ENCODE measurements at regions not wholly inside any gene's neighbourhood (a gene's known extent, or its start where the extent isn't known, plus 50 kb on each side); places are given as distances from the start of the nearest gene placed in this dataset.
"Not testable (repeated sequence)": the region's sequence is repeated elsewhere in the genome, so short reads cannot be mapped to it uniquely, and the experiment has no call there.

- DNase-seq (ENCODE audit: low spot score): no peak
Observed at GRCh38 chr5:143952809-143953208, 140.8 kb downstream of the HMHB1 start.

- DNase-seq (ENCODE audit: low spot score): no peak
Observed at GRCh38 chr5:143953851-143954250, 141.9 kb downstream of the HMHB1 start.

- DNase-seq (ENCODE audit: low spot score): peak; percentile 93
Observed at GRCh38 chr5:143955141-143955540, 143.2 kb downstream of the HMHB1 start.

GRCh38 chr5:143957455-143957854 lies 145.5 kb downstream of the HMHB1 start:
- no peak for DNase-seq (ENCODE audit: low spot score)

DNA sequence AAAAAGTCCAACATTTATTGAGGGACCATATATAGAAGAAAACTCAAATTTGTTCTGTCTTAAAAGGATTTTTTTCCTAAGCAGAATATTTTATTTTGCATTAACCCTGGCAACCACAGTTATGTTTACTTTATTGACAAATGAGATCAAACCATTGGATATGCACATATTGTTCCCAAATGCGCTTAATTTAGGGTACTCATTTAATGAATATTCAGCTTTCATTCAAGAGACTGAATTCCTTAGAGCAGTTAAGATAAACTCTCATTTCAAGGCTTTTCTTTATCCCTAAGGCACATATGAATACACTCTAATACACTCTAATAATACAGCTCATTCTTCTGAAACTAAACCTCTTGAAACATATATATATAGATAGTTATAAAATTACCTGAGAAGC lies 150.2 kb downstream of the HMHB1 start:
- DNase-seq (ENCODE audit: low spot score): no peak

DNA sequence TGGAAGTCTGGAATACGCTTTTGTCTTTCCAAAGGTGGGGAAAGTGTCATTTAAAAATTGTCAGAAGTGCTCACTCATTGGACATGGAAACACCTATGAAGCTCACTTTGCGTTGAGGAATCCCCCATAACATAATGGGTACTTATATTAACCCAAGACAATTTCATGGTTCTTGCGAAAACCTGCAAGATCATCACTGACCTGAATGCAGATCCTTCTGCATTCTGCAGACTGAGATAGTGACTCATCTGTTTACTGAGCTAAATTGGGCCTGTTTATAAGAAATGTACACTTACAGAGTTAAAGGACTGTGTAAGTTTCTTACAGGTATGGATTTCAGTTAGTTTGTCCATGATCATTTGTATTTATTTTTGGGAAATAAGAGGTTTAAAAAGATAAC lies 153.0 kb downstream of the HMHB1 start:
- no peak for DNase-seq (ENCODE audit: low spot score)

DNA sequence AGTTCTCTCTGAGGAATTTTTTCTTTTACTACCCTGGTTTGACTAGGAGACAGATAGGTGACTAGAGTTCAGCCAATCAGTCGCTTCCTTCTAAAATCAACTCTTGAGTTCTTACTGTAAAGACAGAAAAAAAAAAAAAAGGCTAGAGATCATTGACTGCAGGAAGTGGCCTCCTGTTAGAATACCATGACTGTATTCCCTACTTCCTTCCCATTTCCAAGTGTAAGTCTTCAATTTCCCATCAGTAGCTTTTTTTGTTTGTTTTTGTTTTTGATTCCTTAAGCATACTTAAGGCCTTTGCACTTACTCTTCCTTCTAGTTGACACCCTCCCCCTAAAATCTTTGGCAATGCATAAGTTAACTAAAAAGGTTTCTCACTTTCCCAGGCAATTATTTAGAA lies 154.3 kb downstream of the HMHB1 start:
- DNase-seq (ENCODE audit: low spot score): no peak

DNA sequence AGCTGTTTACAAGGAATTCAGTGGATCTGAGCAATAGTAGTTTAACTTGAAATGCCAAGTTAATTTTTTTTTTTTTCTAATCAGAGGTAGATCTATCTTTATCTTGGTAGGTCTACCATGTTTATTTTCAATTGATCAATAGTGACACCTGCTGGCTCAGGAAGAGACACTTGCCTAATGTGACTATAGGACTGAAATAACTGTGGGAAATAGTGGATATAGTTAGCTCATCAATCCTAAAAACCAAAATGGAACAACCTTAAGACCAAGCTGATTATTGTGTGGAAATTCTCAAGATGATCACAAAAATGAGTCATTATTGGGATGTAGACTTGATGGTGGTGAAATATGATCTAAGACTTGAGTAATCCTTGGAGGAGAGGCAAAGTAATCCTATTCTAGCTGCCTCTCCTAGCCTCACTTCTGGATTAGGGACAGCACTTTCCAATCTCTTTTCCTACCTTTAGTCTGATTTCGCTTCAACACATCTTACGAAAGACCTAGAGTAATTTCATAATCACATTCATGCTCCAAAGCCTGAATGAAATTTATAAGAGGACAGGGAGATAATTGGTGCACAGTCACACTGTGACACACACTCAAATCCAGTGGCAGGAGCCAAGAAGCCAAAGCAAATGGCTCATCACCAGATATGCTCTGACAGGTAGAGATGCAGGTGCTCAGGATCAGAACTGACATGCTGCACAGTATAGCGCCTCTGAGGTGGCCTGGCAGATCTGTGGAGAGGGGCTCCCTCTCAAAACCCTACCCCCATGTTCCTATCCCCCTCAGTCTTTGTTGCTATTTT lies 156.3 kb downstream of the HMHB1 start:
- peak; percentile 64 for DNase-seq (ENCODE audit: low spot score)

GRCh38 chr5:143970159-143970558 lies 158.2 kb downstream of the HMHB1 start:
- DNase-seq (ENCODE audit: low spot score): no peak

DNA sequence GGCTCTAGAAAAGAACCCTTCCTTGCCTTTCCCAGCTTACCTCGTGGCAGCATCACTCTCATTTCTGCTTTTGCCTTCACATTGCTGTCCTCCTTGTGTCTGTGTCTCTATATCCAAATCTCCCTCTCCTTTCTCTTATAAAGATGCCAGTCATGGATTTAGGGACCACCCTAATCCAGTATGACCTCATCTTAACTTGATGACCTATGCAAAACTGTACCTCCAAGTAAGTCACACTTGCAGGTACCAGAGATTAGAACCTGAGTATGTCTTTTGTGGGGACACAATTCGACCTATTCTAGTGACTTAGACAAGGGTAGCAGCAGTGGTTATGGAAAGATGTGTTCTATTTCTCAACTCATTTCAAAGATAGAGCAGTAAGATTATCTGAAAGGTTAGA lies 160.1 kb downstream of the HMHB1 start:
- DNase-seq (ENCODE audit: low spot score): no peak

- no peak for DNase-seq (ENCODE audit: low spot score)
Observed at GRCh38 chr5:143976055-143976454, 164.1 kb downstream of the HMHB1 start.

DNA sequence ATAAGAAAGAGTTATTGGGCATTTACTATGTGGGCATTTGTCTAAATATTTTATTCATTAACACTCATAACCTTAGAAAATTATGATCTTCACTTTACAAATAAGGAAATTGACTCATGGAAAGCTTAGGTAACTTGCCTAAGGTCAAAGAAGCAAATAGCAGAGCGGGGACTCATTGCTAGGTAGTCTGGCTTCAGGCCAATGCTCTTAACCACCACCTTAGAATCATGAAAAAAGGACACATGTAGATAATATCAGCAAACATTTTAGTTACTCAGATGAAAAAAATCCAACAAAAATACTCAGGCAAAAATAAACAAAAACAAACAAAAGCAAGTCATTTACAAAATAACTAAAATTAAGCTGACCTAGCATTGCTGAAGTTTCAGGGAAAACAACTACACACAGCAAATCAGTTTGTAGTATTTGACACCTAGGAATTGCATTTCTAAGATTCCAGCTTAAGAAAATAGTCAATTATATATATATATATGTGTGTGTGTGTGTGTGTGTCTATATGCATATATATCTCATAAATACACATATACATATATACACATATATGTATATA lies 166.0 kb downstream of the HMHB1 start:
- DNase-seq (ENCODE audit: low spot score): no peak

- no peak for DNase-seq (ENCODE audit: low spot score)
Observed at GRCh38 chr5:143979044-143979690, 167.2 kb downstream of the HMHB1 start.

DNA sequence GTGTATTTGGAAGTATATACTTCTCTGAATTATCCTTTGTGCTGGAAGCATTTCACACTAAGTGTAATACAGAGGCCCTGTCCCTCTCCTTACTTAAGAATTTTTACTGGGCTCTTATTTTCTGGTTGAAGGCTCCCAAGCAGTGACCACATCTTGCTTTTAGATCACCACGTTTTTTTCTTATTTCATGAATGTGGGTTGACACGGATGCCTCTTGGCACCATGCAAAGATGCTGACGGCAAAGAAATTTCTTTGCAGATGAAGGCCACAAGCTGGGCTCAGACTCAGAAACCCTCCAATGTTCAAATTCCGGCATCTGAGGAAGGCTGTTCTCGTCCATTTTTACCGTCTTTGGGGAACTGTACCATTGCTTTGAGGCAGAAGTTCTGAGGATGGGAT lies 168.5 kb downstream of the HMHB1 start:
- no peak for DNase-seq (ENCODE audit: low spot score)

GRCh38 chr5:143982957-143983356 lies 171.0 kb downstream of the HMHB1 start:
- not testable (repeated sequence) for DNase-seq (ENCODE audit: low spot score)

- peak; percentile 26 for DNase-seq (ENCODE audit: low spot score)
Observed at GRCh38 chr5:143985832-143986515, 174.0 kb downstream of the HMHB1 start.

DNA sequence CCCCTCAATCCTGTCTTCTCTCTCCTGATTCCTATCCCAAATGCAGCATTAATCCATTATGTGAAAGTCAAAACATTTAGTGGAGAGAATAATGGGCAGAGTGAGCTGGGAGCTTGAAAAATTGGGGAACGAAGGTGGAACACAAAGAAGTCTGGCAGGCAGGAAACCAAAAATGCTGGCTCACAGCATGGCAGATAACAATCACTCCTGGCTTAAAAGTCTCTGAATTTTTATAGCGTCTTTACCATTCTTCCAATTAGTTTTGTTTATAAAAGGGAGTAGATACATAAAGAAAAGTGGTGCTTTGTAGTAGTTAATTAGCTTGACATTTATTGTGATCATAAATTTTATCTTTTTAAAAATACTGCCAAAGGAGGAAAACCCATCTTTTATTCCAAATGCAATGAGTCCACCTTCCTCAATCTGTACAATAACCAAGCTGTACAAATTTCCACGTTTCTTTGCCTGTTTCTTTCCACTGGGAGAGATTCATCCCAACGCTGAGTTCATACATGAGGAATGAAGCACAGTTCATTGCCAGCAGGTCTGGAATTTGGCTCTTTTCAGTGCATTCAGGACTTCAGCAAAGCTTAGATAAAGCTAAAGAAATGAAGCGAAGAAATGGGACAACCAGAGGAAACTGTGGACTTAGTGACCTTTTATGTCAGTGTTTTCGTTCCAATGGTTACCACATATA lies 174.7 kb downstream of the HMHB1 start:
- DNase-seq (ENCODE audit: low spot score): peak; percentile 93

DNA sequence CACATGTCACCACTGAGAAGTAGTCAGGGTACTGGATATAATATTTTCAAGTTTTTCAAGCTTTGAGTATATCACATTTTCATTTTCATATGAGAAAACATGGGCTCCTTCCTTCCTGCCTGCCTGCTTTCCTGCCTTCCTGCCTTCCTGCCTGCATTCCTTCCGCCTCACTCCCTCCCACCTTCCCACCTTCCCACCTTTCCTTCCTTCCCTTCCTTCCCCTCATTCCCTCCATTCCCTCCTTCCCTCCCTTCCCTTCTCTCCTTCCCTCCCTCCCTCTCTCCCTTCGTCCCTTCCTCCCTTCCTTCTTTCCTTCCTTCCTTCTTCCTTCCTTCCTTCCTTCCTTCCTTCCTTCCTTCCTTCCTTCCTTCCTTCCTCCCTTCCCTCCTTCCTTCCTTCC lies 175.3 kb downstream of the HMHB1 start:
- no peak for DNase-seq (ENCODE audit: low spot score)

DNA sequence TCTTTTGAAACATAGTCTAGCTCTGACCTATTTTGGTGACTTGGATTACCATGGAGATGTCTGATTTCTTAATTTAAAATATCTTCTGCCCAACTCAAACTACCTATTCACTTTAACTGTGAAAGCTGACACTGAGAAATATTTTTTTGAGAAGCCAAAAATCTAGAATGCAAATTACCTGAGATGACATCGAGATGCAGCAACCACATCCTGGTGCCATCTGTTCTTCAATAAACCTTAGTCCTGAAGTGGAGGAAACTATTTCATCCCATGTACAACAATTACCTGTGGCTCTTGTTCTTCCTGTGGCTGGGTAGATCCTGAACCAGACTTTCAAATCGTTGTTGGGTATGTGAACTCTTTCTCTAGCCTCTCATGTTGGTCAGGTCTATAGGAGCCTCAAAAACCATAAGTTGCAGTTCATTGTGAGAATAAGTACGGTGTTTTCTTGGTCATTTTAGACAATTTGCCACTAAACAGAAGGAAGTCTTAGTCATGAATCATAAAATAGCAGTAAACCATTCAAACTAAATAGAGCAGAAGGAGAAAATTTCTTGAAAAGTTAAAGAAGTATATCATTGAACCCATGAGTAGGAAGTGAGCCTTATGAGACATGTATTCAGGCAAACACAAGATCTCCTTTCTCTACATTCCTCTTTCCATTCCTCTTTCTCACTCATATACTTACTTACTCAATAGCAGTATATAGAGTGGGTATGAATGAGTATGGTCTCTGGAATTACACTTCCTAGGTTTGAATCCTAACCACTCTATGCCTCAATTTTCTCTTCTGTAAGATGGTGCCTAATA lies 176.0 kb downstream of the HMHB1 start:
- no peak for DNase-seq (ENCODE audit: low spot score)

- peak; percentile 10 for DNase-seq (ENCODE audit: low spot score)
Observed at GRCh38 chr5:143992496-143992895, 178.0 kb downstream of the YIPF5 start.

GRCh38 chr5:144002876-144003275 lies 167.6 kb downstream of the YIPF5 start:
- peak; percentile 43 for DNase-seq (ENCODE audit: low spot score)

Data from umbilical cord (tissue), 1 donor.